ENCODE measurements at regions not wholly inside any gene's neighbourhood (a gene's known extent, or its start where the extent isn't known, plus 50 kb on each side); places are given as distances from the start of the nearest gene placed in this dataset.

DNA sequence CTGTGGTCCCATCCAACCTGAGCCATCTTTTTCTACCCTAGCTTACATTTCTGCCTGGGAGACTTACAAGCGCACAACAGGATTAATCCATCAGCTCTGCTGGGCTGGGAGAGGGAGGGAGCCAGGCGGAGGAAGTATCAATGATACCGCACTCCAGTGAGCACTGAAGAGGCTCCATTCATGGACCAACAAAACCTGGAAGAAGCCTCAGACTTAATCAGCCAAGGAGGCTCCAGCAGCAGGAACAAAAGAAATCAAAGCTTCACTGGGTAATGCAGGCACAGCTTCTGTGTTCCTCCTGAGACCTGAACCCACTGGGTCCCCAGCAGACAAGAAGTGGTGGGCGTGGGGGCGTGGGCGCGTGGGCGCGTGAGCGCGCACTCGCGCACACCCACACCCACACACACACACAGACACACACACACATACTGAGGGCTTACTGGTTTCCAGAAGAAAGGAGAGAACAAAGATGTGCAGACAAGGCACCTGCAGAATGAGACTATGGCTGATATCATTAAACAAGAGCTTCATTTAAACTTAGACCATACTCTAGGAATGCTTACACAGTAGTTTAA is 87.0 kb upstream of the BOC start:
- TF ChIP-seq CTCF (conservative IDR thresholded peaks at IDR 0.05; ENCODE audit: low read length) (no peak), EZH2phosphoT487 (IDR thresholded peaks at IDR 0.05; ENCODE audit: borderline replicate concordance, low read depth, low read length) (no peak)
